ENCODE measurements at regions not wholly inside any gene's neighbourhood (a gene's known extent, or its start where the extent isn't known, plus 50 kb on each side); places are given as distances from the start of the nearest gene placed in this dataset.

GRCh38 chr10:105681051-105681450, 1040.0 kb downstream of the SORCS3 start (continued):
- no peak for TF ChIP-seq CHD7 (IDR thresholded peaks at IDR 0.05; ENCODE audit: insufficient replicate concordance, low read length)
- TF ChIP-seq ASH2L (IDR thresholded peaks at IDR 0.05; ENCODE audit: low read length) = no peak
- no peak for TF ChIP-seq TEAD4 (IDR thresholded peaks at IDR 0.05; ENCODE audit: low read depth, low read length)
- TF ChIP-seq CHD1 (IDR thresholded peaks at IDR 0.05; ENCODE audit: low read depth, low read length) = no peak
- TF ChIP-seq CEBPB (IDR thresholded peaks at IDR 0.05; ENCODE audit: low read depth, low read length) = no peak
- no peak for TF ChIP-seq SIN3A (conservative IDR thresholded peaks at IDR 0.05 in 1 of 2, IDR thresholded peaks at IDR 0.05 in 1 of 2; ENCODE audit: low read depth in 1 of 2, low read length in 2 of 2)
- no peak for TF ChIP-seq CTBP2 (IDR thresholded peaks at IDR 0.05; ENCODE audit: borderline replicate concordance, insufficient read depth, insufficient read length, low read length)
- no peak for TF ChIP-seq KDM5A (IDR thresholded peaks at IDR 0.05; ENCODE audit: low read length)
- TF ChIP-seq RXRA (IDR thresholded peaks at IDR 0.05; ENCODE audit: insufficient read depth, low read depth, low read length) = no peak
- TF ChIP-seq EGR1 (IDR thresholded peaks at IDR 0.05; ENCODE audit: borderline replicate concordance, low read depth, low read length) = no peak
- no peak for TF ChIP-seq NRF1 (IDR thresholded peaks at IDR 0.05; ENCODE audit: low read depth, low read length)
